ENCODE measurements at regions not wholly inside any gene's neighbourhood (a gene's known extent, or its start where the extent isn't known, plus 50 kb on each side); places are given as distances from the start of the nearest gene placed in this dataset.

DNA sequence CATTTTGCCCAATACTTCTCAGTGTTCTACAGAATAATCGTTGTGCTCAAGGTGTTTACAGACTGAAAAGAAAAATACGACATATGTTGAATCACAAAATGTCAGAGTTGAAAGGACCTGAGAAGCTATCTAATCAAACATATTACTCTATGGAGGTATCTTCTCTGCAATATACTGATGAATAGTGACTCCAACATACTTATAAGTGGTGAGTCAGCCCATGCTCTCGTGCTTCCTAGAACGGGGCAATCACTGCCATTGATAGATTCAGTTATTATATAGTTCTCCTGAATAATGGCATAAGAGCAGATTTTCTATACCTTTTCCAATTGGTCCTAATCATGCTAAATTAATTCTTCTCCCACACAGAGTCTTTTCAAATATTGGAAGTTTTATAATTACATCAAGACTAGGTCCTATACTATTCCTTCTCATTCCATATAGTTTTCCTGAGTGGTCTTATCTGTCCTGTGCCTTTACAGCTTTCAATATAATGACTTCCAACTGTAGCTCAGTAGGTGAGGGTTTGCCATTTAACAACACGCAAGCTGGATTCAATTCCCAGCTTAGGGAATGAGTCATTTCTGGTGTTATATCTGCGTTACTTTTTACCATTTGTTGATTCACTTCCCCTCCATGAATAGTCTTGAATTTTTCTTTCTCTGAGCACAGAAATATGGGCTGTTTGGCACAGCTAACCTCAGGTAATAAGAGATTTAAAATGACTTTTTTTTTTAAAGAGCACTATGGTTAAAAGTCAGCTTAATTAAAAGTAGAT is 81.1 kb downstream of the PLK2 start:
- no peak for TF ChIP-seq MYC (IDR thresholded peaks at IDR 0.05; ENCODE audit: low read depth, low read length)
- TF ChIP-seq, protein P1, sequence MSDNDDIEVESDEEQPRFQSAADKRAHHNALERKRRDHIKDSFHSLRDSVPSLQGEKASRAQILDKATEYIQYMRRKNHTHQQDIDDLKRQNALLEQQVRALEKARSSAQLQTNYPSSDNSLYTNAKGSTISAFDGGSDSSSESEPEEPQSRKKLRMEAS (IDR thresholded peaks at IDR 0.05; ENCODE audit: low read depth, low read length), result no peak
- TF ChIP-seq, protein P2, sequence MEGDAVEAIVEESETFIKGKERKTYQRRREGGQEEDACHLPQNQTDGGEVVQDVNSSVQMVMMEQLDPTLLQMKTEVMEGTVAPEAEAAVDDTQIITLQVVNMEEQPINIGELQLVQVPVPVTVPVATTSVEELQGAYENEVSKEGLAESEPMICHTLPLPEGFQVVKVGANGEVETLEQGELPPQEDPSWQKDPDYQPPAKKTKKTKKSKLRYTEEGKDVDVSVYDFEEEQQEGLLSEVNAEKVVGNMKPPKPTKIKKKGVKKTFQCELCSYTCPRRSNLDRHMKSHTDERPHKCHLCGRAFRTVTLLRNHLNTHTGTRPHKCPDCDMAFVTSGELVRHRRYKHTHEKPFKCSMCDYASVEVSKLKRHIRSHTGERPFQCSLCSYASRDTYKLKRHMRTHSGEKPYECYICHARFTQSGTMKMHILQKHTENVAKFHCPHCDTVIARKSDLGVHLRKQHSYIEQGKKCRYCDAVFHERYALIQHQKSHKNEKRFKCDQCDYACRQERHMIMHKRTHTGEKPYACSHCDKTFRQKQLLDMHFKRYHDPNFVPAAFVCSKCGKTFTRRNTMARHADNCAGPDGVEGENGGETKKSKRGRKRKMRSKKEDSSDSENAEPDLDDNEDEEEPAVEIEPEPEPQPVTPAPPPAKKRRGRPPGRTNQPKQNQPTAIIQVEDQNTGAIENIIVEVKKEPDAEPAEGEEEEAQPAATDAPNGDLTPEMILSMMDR (IDR thresholded peaks at IDR 0.05; ENCODE audit: low read depth, low read length), result no peak
- H3K4me3 ChIP-seq (ENCODE audit: low read depth, low read length), result no peak overlapping the region
- DNase-seq (ENCODE audit: low read depth), result no peak

DNA sequence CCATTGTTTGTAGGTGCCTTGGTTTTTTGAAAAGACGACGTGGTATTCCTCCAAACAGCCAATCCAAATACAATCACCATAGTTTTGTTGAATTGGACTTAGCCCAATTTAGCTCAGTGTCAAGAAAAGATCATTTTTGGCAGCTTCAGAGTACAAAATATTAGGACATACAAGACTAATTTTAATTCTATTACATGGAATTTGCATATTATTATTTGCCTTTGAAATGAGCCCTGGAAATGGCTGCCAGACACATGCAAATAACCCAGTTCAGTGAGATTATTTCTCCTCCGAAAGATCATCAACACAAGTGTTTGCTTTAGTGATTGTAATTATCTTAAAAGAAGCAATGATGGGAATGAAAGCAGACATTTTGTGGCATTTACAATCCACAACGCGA is 89.3 kb downstream of the PLK2 start:
- TF ChIP-seq, protein P2 (IDR thresholded peaks at IDR 0.05; ENCODE audit: low read depth, low read length), result no peak
- TF ChIP-seq MYC (IDR thresholded peaks at IDR 0.05; ENCODE audit: low read depth, low read length), result no peak
- TF ChIP-seq, protein P1 (IDR thresholded peaks at IDR 0.05; ENCODE audit: low read depth, low read length), result no peak
- TF ChIP-seq POLR2A (IDR thresholded peaks at IDR 0.05; ENCODE audit: extremely low read depth, insufficient read length), result no peak
- no peak for DNase-seq (ENCODE audit: low read depth)
- H3K4me3 ChIP-seq (ENCODE audit: low read depth, low read length), result no peak overlapping the region

DNA sequence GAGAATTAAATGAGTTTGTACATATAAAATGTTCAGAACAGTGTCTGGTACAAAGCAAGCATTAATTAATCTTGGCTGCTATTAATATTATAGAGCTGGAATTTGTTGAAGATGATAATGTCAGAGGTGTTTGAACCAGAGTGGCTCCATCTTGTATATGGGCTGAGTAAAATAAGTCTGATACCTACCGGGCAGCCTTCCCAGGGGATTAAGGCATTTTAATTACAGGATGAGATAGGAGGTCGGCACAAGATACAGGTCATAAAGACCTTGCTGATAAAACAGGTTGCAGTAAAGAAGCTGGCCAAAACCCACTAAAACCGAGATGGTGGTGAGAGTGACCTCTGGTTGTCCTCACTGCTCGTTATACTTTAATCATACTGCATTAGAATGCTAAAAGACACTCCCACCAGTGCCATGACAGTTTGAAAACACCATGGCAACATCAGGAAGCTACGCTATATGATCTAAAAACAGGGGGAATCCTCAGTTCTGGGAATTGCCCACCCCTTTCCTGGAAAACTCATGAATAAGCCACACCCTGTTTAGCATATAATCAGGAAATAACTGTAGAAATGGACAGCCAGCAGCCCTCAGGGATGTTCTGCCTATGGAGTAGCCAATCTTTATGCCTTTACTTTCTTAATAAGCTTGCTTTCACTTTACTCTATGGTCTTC is 90.2 kb downstream of the PLK2 start:
- no peak for DNase-seq (ENCODE audit: low read depth)
- no peak overlapping the region for H3K4me3 ChIP-seq (ENCODE audit: low read depth, low read length)
- TF ChIP-seq, protein P2 (IDR thresholded peaks at IDR 0.05; ENCODE audit: low read depth, low read length), result no peak
- TF ChIP-seq POLR2A (IDR thresholded peaks at IDR 0.05; ENCODE audit: extremely low read depth, insufficient read length), result no peak
- no peak for TF ChIP-seq MYC (IDR thresholded peaks at IDR 0.05; ENCODE audit: low read depth, low read length)
- TF ChIP-seq, protein P1 (IDR thresholded peaks at IDR 0.05; ENCODE audit: low read depth, low read length), result no peak

DNA sequence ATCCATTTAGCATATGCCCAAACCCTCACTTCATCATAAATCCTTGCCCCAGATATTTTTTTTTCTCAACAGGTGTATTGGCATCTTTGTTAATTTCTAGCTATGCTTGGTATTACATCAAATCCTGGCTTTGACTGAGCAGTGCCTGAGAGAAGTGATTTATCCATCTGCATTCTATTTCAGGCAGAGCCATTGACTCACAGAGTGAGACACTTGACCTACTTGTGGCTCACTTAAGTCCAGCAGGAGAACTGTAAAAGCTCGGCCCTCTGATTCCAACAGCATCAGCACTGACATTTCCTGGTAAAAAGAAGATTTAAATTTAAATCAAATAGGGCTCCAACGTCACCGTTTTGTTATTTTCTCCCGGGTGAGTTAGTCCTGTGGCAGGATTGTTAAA is 93.4 kb downstream of the PLK2 start:
- TF ChIP-seq, protein P2 (IDR thresholded peaks at IDR 0.05; ENCODE audit: low read depth, low read length), result no peak
- TF ChIP-seq POLR2A (IDR thresholded peaks at IDR 0.05; ENCODE audit: extremely low read depth, insufficient read length), result no peak
- TF ChIP-seq, protein P1 (IDR thresholded peaks at IDR 0.05; ENCODE audit: low read depth, low read length), result no peak
- TF ChIP-seq MYC (IDR thresholded peaks at IDR 0.05; ENCODE audit: low read depth, low read length), result no peak
- DNase-seq (ENCODE audit: low read depth), result no peak
- no peak overlapping the region for H3K4me3 ChIP-seq (ENCODE audit: low read depth, low read length)

DNA sequence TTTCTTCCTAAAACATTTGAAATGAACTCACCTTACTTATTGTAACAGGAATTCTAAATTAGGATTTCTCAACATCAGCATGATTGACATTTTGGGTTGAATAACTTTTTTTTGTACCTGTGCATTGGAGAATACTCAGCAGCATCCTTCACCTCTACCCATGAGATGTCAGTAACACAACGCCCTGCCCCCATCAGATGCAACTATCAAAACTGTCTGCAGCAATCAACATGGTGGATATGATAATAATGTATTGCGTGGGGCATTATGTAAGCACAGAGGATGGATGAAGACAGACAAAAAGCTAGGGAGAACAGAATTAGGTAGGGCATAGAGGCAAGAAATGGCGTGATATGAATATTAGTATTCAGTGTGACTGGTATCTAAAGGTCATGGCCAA is 94.1 kb downstream of the PLK2 start:
- H3K4me3 ChIP-seq (ENCODE audit: low read depth, low read length), result no peak overlapping the region
- TF ChIP-seq, protein P1 (IDR thresholded peaks at IDR 0.05; ENCODE audit: low read depth, low read length), result no peak
- TF ChIP-seq, protein P2 (IDR thresholded peaks at IDR 0.05; ENCODE audit: low read depth, low read length), result no peak
- TF ChIP-seq POLR2A (IDR thresholded peaks at IDR 0.05; ENCODE audit: extremely low read depth, insufficient read length), result no peak
- no peak for TF ChIP-seq MYC (IDR thresholded peaks at IDR 0.05; ENCODE audit: low read depth, low read length)
- no peak for DNase-seq (ENCODE audit: low read depth)
